ENCODE measurements at regions not wholly inside any gene's neighbourhood (a gene's known extent, or its start where the extent isn't known, plus 50 kb on each side); places are given as distances from the start of the nearest gene placed in this dataset.

DNA sequence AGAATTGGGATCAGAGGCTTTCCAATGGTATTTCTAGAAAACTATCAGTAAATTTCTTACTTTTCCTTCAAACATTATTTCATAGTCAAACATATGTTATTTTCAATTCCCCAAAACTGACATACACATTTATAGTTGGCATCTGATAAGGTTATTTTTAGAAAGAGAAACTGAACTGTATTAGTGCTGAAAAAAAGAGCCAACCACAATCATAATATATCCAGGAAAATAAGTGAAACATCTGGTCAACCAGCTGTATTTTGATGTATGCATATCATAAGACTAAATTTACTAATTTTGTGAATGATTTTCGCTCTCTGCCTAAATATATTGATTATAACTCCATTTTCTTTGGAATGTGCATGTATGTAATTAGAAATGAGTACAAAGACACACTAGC lies 554.2 kb downstream of the FLRT2 start:
- Histone ChIP-seq H3F3A (replicated peaks; ENCODE audit: low read depth) (no peaks in the 10 kb centered on the region), H3K9me2 (ENCODE audit: insufficient read depth) (no peaks in the 10 kb centered on the region), H3K4me2 (no peak overlapping the region), H3K27ac (ENCODE audit: low read depth) (no peak overlapping the region), H2AFZ (no peak overlapping the region), H3K4me1 (ENCODE audit: insufficient read depth) (peaks cover 14% of the 10 kb centered on the region), H3K79me2 (replicated peaks; ENCODE audit: insufficient read depth) (no peaks in the 10 kb centered on the region), H3K36me3 (ENCODE audit: insufficient read depth) (no peaks in the 10 kb centered on the region), H3K4me3 (no peak overlapping the region), H4K20me1 (replicated peaks; ENCODE audit: insufficient read depth) (no peaks in the 10 kb centered on the region), H3K27me3 (ENCODE audit: insufficient read depth) (no peaks in the 10 kb centered on the region)
- ATAC-seq (no peak), DNase-seq (ENCODE audit: low spot score) (no peak)
- H3K27me3 Mint-ChIP-seq (ENCODE audit: insufficient read depth, low read depth, poor library complexity) = no peaks in the 10 kb centered on the region
- peaks cover 16% of the 10 kb centered on the region; the same call in 2 of the 3 replicates for H3K4me1 Mint-ChIP-seq
- peaks cover 1% of the 10 kb centered on the region; the same call in 1 of the 3 replicates for H3K9me3 Mint-ChIP-seq
- no peak for TF ChIP-seq NANOG (IDR thresholded peaks at IDR 0.05; ENCODE audit: borderline replicate concordance)
- TF ChIP-seq EZH2phosphoT487 (IDR thresholded peaks at IDR 0.05; ENCODE audit: unreplicated experiment) = no peak
- TF ChIP-seq STAT1 (IDR thresholded peaks at IDR 0.05; ENCODE audit: unreplicated experiment) = no peak
- TF ChIP-seq ETS1 (IDR thresholded peaks at IDR 0.05) = no peak
- no peak for TF ChIP-seq ZNF462 (CRISPR knock-in tag; IDR thresholded peaks at IDR 0.05)
- no peak for TF ChIP-seq JUNB (IDR thresholded peaks at IDR 0.05; ENCODE audit: unreplicated experiment)
- TF ChIP-seq EZH2 (IDR thresholded peaks at IDR 0.05; ENCODE audit: low read depth, unreplicated experiment) = no peak
- TF ChIP-seq ZNF331 (CRISPR knock-in tag; IDR thresholded peaks at IDR 0.05; ENCODE audit: low read depth) = no peak
- TF ChIP-seq, protein P1, sequence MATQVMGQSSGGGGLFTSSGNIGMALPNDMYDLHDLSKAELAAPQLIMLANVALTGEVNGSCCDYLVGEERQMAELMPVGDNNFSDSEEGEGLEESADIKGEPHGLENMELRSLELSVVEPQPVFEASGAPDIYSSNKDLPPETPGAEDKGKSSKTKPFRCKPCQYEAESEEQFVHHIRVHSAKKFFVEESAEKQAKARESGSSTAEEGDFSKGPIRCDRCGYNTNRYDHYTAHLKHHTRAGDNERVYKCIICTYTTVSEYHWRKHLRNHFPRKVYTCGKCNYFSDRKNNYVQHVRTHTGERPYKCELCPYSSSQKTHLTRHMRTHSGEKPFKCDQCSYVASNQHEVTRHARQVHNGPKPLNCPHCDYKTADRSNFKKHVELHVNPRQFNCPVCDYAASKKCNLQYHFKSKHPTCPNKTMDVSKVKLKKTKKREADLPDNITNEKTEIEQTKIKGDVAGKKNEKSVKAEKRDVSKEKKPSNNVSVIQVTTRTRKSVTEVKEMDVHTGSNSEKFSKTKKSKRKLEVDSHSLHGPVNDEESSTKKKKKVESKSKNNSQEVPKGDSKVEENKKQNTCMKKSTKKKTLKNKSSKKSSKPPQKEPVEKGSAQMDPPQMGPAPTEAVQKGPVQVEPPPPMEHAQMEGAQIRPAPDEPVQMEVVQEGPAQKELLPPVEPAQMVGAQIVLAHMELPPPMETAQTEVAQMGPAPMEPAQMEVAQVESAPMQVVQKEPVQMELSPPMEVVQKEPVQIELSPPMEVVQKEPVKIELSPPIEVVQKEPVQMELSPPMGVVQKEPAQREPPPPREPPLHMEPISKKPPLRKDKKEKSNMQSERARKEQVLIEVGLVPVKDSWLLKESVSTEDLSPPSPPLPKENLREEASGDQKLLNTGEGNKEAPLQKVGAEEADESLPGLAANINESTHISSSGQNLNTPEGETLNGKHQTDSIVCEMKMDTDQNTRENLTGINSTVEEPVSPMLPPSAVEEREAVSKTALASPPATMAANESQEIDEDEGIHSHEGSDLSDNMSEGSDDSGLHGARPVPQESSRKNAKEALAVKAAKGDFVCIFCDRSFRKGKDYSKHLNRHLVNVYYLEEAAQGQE (IDR thresholded peaks at IDR 0.05; ENCODE audit: unreplicated experiment) = no peak
- TF ChIP-seq ZNF114 (CRISPR knock-in tag; IDR thresholded peaks at IDR 0.05) = no peak
- TF ChIP-seq, protein P2, sequence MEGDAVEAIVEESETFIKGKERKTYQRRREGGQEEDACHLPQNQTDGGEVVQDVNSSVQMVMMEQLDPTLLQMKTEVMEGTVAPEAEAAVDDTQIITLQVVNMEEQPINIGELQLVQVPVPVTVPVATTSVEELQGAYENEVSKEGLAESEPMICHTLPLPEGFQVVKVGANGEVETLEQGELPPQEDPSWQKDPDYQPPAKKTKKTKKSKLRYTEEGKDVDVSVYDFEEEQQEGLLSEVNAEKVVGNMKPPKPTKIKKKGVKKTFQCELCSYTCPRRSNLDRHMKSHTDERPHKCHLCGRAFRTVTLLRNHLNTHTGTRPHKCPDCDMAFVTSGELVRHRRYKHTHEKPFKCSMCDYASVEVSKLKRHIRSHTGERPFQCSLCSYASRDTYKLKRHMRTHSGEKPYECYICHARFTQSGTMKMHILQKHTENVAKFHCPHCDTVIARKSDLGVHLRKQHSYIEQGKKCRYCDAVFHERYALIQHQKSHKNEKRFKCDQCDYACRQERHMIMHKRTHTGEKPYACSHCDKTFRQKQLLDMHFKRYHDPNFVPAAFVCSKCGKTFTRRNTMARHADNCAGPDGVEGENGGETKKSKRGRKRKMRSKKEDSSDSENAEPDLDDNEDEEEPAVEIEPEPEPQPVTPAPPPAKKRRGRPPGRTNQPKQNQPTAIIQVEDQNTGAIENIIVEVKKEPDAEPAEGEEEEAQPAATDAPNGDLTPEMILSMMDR (conservative IDR thresholded peaks at IDR 0.05; ENCODE audit: low read depth in 2 of 2) = no peak
- TF ChIP-seq CREB1 (CRISPR knock-in tag; IDR thresholded peaks at IDR 0.05; ENCODE audit: low read depth) = no peak
- no peak for TF ChIP-seq POLR2AphosphoS5 (IDR thresholded peaks at IDR 0.05; ENCODE audit: low read depth)
- H3K4me3 Mint-ChIP-seq = no peak overlapping the region
- no peaks in the 10 kb centered on the region for H3K36me3 Mint-ChIP-seq (ENCODE audit: low read depth)
- H3K27ac Mint-ChIP-seq = no peak overlapping the region

Data from GM23338 (cell line).